ENCODE measurements at regions not wholly inside any gene's neighbourhood (a gene's known extent, or its start where the extent isn't known, plus 50 kb on each side); places are given as distances from the start of the nearest gene placed in this dataset.

GRCh38 chr5:124089578-124089977 is 577.6 kb downstream of the CSNK1G3 start:
- Histone ChIP-seq H3K36me3 (ENCODE audit: control insufficient read depth in 2 of 2, extremely low read depth in 1 of 2, insufficient read depth in 2 of 2, low read length in 2 of 2) (no peaks in the 10 kb centered on the region), H3K9me3 (ENCODE audit: control insufficient read depth, low read depth, low read length) (no peaks in the 10 kb centered on the region), H3K79me2 (ENCODE audit: control insufficient read depth, insufficient read depth, low read length) (no peaks in the 10 kb centered on the region), H3K9ac (ENCODE audit: control insufficient read depth, extremely low read depth, insufficient read depth, low read length) (no peak overlapping the region), H2AFZ (ENCODE audit: control insufficient read depth, low read length) (no peak overlapping the region), H3K4me1 (ENCODE audit: control insufficient read depth, extremely low read depth, insufficient read depth, low read length) (no peaks in the 10 kb centered on the region), H3K4me3 (ENCODE audit: control insufficient read depth in 2 of 3, extremely low read depth in 1 of 3, insufficient read depth in 2 of 3, low read depth in 1 of 3, low read length in 3 of 3) (no peak overlapping the region), H3K27me3 (ENCODE audit: control insufficient read depth, extremely low read depth, insufficient read depth, low read length) (no peaks in the 10 kb centered on the region), H3K9me1 (ENCODE audit: control insufficient read depth, extremely low read depth, insufficient read depth, low read length) (no peaks in the 10 kb centered on the region), H3K27ac (ENCODE audit: control insufficient read depth, insufficient read depth, low read length) (no peak overlapping the region), H4K20me1 (ENCODE audit: control insufficient read depth, extremely low read depth, insufficient read depth, low read length) (no peaks in the 10 kb centered on the region), H3K4me2 (ENCODE audit: control insufficient read depth, extremely low read depth, insufficient read depth, low read depth, low read length) (no peak overlapping the region)
- TF ChIP-seq CTCF (optimal IDR thresholded peaks at IDR 0.05 in 1 of 3, IDR thresholded peaks at IDR 0.05 in 1 of 3, conservative IDR thresholded peaks at IDR 0.05 in 1 of 3; ENCODE audit: extremely low read depth in 1 of 3, insufficient read depth in 2 of 3, low read length in 3 of 3), result no peak
- TF ChIP-seq EZH2 (IDR thresholded peaks at IDR 0.05; ENCODE audit: low read length), result no peak
- dilution Hi-C loops (cut with MboI; ENCODE audit: extremely low pct_ligation_motif_present, low sequenced_read_pairs), result no loop called here
- FAIRE-seq, result no peak
- no peak for DNase-seq (ENCODE audit: low read depth, low spot score)

- H3K79me2 ChIP-seq (ENCODE audit: control insufficient read depth, insufficient read depth, low read length), result no peaks in the 10 kb centered on the region
- H4K20me1 ChIP-seq (ENCODE audit: control insufficient read depth, extremely low read depth, insufficient read depth, low read length), result no peaks in the 10 kb centered on the region
- H3K4me1 ChIP-seq (ENCODE audit: control insufficient read depth, extremely low read depth, insufficient read depth, low read length), result no peaks in the 10 kb centered on the region
- no peak for DNase-seq (ENCODE audit: low read depth, low spot score)
- no peak for FAIRE-seq
- H3K4me2 ChIP-seq (ENCODE audit: control insufficient read depth, extremely low read depth, insufficient read depth, low read depth, low read length), result no peak overlapping the region
- no peak overlapping the region for H2AFZ ChIP-seq (ENCODE audit: control insufficient read depth, low read length)
- H3K9me3 ChIP-seq (ENCODE audit: control insufficient read depth, low read depth, low read length), result no peaks in the 10 kb centered on the region
- no peaks in the 10 kb centered on the region for H3K9me1 ChIP-seq (ENCODE audit: control insufficient read depth, extremely low read depth, insufficient read depth, low read length)
- TF ChIP-seq EZH2 (IDR thresholded peaks at IDR 0.05; ENCODE audit: low read length), result no peak
- no peak for TF ChIP-seq CTCF (optimal IDR thresholded peaks at IDR 0.05 in 1 of 3, IDR thresholded peaks at IDR 0.05 in 1 of 3, conservative IDR thresholded peaks at IDR 0.05 in 1 of 3; ENCODE audit: extremely low read depth in 1 of 3, insufficient read depth in 2 of 3, low read length in 3 of 3)
- H3K9ac ChIP-seq (ENCODE audit: control insufficient read depth, extremely low read depth, insufficient read depth, low read length), result no peak overlapping the region
- no peak overlapping the region for H3K27ac ChIP-seq (ENCODE audit: control insufficient read depth, insufficient read depth, low read length)
- dilution Hi-C loops (cut with MboI; ENCODE audit: extremely low pct_ligation_motif_present, low sequenced_read_pairs), result no loop called here
- no peak overlapping the region for H3K4me3 ChIP-seq (ENCODE audit: control insufficient read depth in 2 of 3, extremely low read depth in 1 of 3, insufficient read depth in 2 of 3, low read depth in 1 of 3, low read length in 3 of 3)
- H3K36me3 ChIP-seq (ENCODE audit: control insufficient read depth in 2 of 2, extremely low read depth in 1 of 2, insufficient read depth in 2 of 2, low read length in 2 of 2), result no peaks in the 10 kb centered on the region
- H3K27me3 ChIP-seq (ENCODE audit: control insufficient read depth, extremely low read depth, insufficient read depth, low read length), result no peaks in the 10 kb centered on the region
Measured at GRCh38 chr5:124088289-124089032, 576.5 kb downstream of the CSNK1G3 start.

Data from keratinocyte (primary cell).